ENCODE measurements at regions not wholly inside any gene's neighbourhood (a gene's known extent, or its start where the extent isn't known, plus 50 kb on each side); places are given as distances from the start of the nearest gene placed in this dataset.

- TF ChIP-seq CTCF (IDR thresholded peaks at IDR 0.05): no peak
These were observed 98.5 kb upstream of the RAB11FIP2 start for GRCh38 chr10:118145256-118145655.

- no peak for TF ChIP-seq CTCF (IDR thresholded peaks at IDR 0.05)
These were observed 94.7 kb upstream of the RAB11FIP2 start for GRCh38 chr10:118141471-118141870.

GRCh38 chr10:118139321-118139720 is 92.6 kb upstream of the RAB11FIP2 start:
- TF ChIP-seq CTCF (IDR thresholded peaks at IDR 0.05): no peak

- no peak for TF ChIP-seq CTCF (IDR thresholded peaks at IDR 0.05)
These were observed 81.9 kb upstream of the RAB11FIP2 start for GRCh38 chr10:118128675-118129074.

GRCh38 chr10:118118716-118119115 is 72.0 kb upstream of the RAB11FIP2 start:
- no peak for TF ChIP-seq CTCF (IDR thresholded peaks at IDR 0.05)

- no peak for TF ChIP-seq CTCF (IDR thresholded peaks at IDR 0.05)
These were observed 70.1 kb upstream of the RAB11FIP2 start for GRCh38 chr10:118116715-118117449.

GRCh38 chr10:118116362-118116714 is 69.6 kb upstream of the RAB11FIP2 start:
- TF ChIP-seq CTCF (IDR thresholded peaks at IDR 0.05): no peak

GRCh38 chr10:118115701-118116100 is 69.0 kb upstream of the RAB11FIP2 start:
- no peak for TF ChIP-seq CTCF (IDR thresholded peaks at IDR 0.05)
